ENCODE measurements at regions not wholly inside any gene's neighbourhood (a gene's known extent, or its start where the extent isn't known, plus 50 kb on each side); places are given as distances from the start of the nearest gene placed in this dataset.

DNA sequence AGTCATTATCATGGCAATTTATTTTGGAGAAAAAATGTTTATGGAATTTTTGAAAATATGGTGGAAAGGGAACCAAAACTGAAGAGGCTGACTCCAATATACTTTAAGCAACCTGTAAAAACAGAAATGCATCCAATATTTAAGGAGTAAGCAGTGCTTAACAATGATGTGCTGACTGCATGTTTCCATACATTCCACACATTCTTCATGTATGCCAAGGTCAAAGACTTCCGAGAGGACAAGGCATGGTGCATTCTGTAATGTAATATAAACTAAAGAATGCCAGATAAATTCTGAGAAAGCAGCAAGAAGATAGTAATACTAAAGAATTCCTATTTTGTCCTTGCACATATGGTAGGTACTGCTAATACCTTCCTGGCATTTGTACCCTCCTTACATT lies 2015.9 kb upstream of the CDH9 start:
- no peak overlapping the region for H3K4me3 ChIP-seq
- intact Hi-C loops (cut with micrococcal nuclease): no loop called here
- no peak overlapping the region for H3K27ac ChIP-seq (replicated peaks)
- no peak for DNase-seq
- TF ChIP-seq, protein P1, sequence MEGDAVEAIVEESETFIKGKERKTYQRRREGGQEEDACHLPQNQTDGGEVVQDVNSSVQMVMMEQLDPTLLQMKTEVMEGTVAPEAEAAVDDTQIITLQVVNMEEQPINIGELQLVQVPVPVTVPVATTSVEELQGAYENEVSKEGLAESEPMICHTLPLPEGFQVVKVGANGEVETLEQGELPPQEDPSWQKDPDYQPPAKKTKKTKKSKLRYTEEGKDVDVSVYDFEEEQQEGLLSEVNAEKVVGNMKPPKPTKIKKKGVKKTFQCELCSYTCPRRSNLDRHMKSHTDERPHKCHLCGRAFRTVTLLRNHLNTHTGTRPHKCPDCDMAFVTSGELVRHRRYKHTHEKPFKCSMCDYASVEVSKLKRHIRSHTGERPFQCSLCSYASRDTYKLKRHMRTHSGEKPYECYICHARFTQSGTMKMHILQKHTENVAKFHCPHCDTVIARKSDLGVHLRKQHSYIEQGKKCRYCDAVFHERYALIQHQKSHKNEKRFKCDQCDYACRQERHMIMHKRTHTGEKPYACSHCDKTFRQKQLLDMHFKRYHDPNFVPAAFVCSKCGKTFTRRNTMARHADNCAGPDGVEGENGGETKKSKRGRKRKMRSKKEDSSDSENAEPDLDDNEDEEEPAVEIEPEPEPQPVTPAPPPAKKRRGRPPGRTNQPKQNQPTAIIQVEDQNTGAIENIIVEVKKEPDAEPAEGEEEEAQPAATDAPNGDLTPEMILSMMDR (IDR thresholded peaks at IDR 0.05; ENCODE audit: borderline replicate concordance): no peak
- no peaks in the 10 kb centered on the region for H3K36me3 ChIP-seq
- H3K4me1 ChIP-seq: no peaks in the 10 kb centered on the region
- H3K9me3 ChIP-seq (replicated peaks): peaks cover 9% of the 10 kb centered on the region
- H3K27me3 ChIP-seq (ENCODE audit: low read depth): no peaks in the 10 kb centered on the region

DNA sequence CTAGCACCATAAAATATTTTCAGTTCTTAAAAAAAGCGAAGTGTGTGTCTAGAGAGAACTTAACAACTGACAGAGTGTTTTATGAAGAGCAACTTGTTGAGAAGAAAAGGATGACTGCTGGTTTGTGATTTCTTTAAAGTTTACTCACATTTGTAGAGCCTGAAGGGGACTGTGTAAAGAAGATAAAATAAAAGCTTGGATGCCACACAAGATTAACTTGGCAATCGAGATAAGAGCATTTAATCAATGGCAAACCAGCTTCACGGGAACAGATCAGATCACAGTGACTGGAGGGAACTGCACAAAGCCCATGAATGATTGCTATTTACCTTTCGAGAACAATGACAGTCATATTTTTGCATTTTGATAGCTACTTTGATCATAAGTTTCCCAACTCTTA lies 2013.1 kb upstream of the CDH9 start:
- TF ChIP-seq, protein P1 (IDR thresholded peaks at IDR 0.05; ENCODE audit: borderline replicate concordance): no peak
- no peak for DNase-seq
- Histone ChIP-seq H3K4me3 (no peak overlapping the region), H3K4me1 (no peaks in the 10 kb centered on the region), H3K9me3 (replicated peaks) (peaks cover 5% of the 10 kb centered on the region), H3K27me3 (ENCODE audit: low read depth) (no peaks in the 10 kb centered on the region), H3K27ac (replicated peaks) (no peak overlapping the region), H3K36me3 (no peaks in the 10 kb centered on the region)
- intact Hi-C loops (cut with micrococcal nuclease): no loop called here

DNA sequence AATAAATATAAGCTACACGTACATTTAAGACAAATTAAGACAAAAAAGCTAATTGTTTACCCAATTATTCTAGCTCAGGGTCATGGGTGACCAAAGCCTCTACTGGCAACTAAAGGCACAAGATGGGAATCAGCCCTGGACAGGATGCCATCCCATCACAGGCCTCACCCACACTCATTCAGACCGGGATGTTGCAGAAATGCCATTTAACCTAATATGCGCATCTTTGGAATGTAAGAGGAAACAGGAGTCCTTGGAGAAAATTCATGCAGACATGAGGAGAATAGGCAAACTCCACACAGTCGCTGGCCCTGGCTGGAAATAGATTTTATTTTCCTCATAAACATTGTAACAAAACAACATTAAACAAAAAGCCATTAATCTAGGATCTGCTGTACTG lies 2003.8 kb upstream of the CDH9 start:
- Histone ChIP-seq H3K4me3 (no peak overlapping the region), H3K36me3 (no peaks in the 10 kb centered on the region), H3K27me3 (ENCODE audit: low read depth) (no peaks in the 10 kb centered on the region), H3K27ac (replicated peaks) (no peak overlapping the region), H3K4me1 (no peaks in the 10 kb centered on the region), H3K9me3 (replicated peaks) (peaks cover 10% of the 10 kb centered on the region)
- intact Hi-C loops (cut with micrococcal nuclease): no loop called here
- TF ChIP-seq, protein P1 (IDR thresholded peaks at IDR 0.05; ENCODE audit: borderline replicate concordance): no peak
- no peak for DNase-seq

DNA sequence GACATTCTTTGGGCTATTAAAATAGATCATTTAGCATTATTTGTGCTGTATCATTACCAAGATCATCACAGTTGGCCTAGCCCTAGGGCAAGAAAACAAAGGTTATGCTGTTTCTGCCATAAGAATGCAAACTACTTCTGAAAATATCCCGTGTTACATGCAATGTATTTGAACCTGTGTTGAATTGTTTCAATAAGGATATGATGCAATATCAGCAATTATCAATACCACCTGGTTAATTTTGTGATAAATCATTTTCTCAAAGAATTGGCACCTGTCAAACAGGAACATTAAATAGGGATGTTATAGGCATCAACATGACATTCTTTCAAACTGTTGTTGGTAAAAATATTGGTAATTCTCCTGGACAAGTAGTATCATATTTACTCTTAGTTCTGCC lies 2002.0 kb upstream of the CDH9 start:
- Histone ChIP-seq H3K27ac (replicated peaks) (no peak overlapping the region), H3K27me3 (ENCODE audit: low read depth) (no peaks in the 10 kb centered on the region), H3K36me3 (no peaks in the 10 kb centered on the region), H3K4me1 (no peaks in the 10 kb centered on the region), H3K4me3 (no peak overlapping the region), H3K9me3 (replicated peaks) (peaks cover 12% of the 10 kb centered on the region)
- TF ChIP-seq, protein P1 (IDR thresholded peaks at IDR 0.05; ENCODE audit: borderline replicate concordance): no peak
- no peak for DNase-seq
- intact Hi-C loops (cut with micrococcal nuclease): no loop called here

DNA sequence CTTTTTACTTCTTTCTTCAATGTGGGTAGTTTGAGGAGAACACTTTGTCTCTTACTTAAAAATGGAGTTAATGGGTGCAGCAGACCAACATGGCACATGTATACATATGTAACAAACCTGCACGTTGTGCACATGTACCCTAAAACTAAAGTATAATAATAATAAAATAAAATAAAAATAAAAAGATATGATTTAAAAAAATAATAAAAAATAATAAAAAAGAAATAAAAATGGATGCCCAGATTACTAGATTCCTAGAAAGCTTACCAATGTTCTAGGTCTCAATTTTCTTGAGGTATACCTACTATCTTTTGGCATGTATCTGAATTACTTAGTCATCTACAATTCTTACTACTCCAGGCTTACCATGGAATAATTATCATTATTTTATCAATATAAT lies 2001.6 kb upstream of the CDH9 start:
- Histone ChIP-seq H3K4me1 (no peaks in the 10 kb centered on the region), H3K27ac (replicated peaks) (no peak overlapping the region), H3K9me3 (replicated peaks) (peaks cover 12% of the 10 kb centered on the region), H3K27me3 (ENCODE audit: low read depth) (no peaks in the 10 kb centered on the region), H3K36me3 (no peaks in the 10 kb centered on the region), H3K4me3 (no peak overlapping the region)
- no peak for DNase-seq
- intact Hi-C loops (cut with micrococcal nuclease): no loop called here
- TF ChIP-seq, protein P1 (IDR thresholded peaks at IDR 0.05; ENCODE audit: borderline replicate concordance): no peak

DNA sequence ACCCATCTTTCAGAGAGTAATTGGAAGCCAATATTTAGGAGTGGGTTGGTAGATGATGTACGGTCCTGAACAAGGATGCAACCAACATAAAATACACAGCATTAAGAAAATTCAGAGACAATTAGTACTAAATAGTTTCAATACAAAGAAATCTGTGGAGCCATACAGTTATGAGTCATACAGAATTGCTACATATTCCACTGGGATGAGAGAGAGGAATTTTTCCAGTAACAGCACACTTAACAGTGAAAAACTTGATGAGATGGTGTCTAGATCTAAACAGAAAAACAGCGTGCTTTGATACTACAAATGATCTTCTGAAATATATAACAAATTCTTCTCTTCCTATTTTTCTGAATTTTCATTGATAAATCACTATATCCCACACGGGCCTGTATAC lies 1999.3 kb upstream of the CDH9 start:
- no peak for DNase-seq
- Histone ChIP-seq H3K4me1 (no peaks in the 10 kb centered on the region), H3K9me3 (replicated peaks) (peaks cover 2% of the 10 kb centered on the region), H3K36me3 (no peaks in the 10 kb centered on the region), H3K27me3 (ENCODE audit: low read depth) (no peaks in the 10 kb centered on the region), H3K27ac (replicated peaks) (no peak overlapping the region), H3K4me3 (no peak overlapping the region)
- intact Hi-C loops (cut with micrococcal nuclease): no loop called here
- TF ChIP-seq, protein P1 (IDR thresholded peaks at IDR 0.05; ENCODE audit: borderline replicate concordance): no peak

All from left ventricle myocardium inferior (tissue), 1 donor.